TTC549 (cell line): ENCODE measurements at regions not wholly inside any gene's neighbourhood (a gene's known extent, or its start where the extent isn't known, plus 50 kb on each side); places are given as distances from the start of the nearest gene placed in this dataset.

Source experiments
- FAIRE-seq: peaks from 2 replicates; lab custom pipeline; 2012; peaks lifted over from hg19 to GRCh38; lab: Jason Lieb, UNC

DNA sequence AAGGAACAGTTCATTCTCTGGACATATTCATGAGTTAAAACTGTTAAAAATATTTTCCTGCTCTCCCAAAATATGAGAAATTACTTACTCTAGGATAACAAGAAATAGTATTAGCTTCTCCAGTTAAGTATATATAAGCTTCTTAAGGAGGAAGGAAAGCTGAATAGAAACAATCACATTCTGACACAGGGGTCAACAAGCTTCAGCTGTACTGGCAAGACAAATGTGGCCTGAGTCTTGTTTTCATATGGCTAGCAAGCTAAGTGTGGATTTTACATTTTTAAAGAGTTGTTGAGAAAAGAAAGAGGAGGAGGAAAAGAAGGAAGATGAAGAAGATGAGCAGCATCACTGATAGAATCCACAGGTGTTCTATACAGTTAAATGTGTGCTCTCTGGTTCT, 313.8 kb downstream of the ZPLD1 start:
- FAIRE-seq: no peak

- no peak for FAIRE-seq
Measured at GRCh38 chr3:102750322-102750721, 315.5 kb downstream of the ZPLD1 start.

GRCh38 chr3:102753901-102754300, 319.1 kb downstream of the ZPLD1 start:
- no peak for FAIRE-seq

GRCh38 chr3:102756706-102757105, 321.9 kb downstream of the ZPLD1 start:
- FAIRE-seq: no peak

DNA sequence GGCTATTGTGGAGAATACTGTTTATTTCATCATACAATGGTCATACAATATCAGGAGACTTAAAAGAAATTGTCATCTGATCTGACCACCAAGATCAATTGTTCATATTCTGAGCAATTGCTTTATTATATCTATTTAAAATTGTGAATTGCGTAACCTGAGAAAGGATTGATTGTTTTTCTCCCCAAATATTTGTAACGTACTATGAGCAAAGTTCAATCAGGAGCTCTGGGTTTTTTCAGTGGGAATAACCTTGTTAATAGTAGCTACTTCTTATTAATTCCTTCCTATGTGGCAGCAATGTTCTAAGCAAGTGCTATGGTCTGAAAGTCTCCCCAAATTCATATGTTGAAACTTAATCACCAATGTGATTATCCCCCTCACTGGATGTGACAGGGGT, 323.1 kb downstream of the ZPLD1 start:
- FAIRE-seq: no peak

- no peak for FAIRE-seq
Measured at GRCh38 chr3:102761766-102762165, 327.0 kb downstream of the ZPLD1 start.

GRCh38 chr3:102790747-102791325, 356.0 kb downstream of the ZPLD1 start:
- no peak for FAIRE-seq

DNA sequence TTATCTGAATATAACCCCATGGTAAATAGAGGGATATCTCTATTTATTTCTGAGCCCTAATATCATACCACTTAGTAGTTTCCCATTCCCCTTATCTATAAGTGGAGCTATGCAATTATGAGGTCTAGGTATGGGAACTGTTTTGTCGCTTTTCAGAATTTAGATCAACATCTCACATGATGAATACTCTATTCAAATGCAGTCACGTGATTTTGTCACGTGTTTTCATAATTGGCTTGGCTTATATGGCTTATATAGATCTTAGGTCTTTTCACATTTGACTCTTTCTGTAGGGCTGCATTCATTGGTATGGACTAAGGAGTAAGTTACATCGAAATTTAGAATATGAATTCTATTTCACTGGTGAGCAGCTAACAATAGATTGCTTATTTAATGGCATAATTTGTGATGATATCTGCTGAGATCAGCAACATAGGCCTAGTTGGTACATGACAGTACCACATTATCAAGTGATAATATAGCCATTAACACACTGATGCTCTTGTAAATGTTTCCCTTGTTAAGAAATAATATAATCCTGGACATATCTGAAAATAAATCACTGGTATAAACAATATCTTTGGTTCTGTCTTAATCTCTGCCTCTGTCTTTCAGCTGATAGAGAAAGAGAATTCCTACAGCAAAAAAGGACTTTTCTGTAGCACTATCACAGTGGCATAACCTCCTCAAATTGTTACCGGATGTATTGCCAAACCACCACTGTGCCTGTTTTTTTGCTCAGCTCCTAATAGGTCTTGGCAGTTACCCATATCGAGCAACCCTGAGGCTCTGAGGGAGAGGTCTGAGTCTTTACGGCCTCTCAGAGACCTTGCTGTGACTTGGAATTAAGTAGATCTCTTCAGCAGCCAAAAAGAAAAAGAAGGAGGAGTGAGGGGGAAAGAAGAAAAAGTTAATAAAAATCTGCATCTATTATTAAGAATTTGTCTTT, 357.1 kb downstream of the ZPLD1 start:
- FAIRE-seq: no peak

- FAIRE-seq: no peak
Measured at GRCh38 chr3:102796804-102797203, 362.0 kb downstream of the ZPLD1 start.

- FAIRE-seq: no peak
Measured at GRCh38 chr3:102802819-102803420, 368.1 kb downstream of the ZPLD1 start.

DNA sequence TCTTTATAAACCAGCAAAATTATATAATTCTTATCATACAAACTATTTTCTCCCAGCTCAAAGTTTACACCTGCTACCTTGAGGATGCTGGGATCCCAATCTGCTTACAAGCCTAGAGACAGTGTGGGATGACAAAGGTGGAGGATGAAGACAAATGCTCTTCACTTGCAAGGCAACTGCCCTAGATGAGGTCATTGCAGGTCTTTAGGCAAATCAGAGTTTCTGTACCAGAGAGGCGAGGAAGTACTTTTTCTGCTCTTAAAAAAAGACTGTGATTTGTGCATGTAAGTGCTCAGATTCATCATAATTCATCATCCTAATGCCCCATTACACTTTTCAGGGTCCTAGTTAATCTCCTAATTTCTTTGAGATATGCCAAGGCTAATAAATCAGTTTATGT, 376.1 kb downstream of the ZPLD1 start:
- FAIRE-seq: no peak

DNA sequence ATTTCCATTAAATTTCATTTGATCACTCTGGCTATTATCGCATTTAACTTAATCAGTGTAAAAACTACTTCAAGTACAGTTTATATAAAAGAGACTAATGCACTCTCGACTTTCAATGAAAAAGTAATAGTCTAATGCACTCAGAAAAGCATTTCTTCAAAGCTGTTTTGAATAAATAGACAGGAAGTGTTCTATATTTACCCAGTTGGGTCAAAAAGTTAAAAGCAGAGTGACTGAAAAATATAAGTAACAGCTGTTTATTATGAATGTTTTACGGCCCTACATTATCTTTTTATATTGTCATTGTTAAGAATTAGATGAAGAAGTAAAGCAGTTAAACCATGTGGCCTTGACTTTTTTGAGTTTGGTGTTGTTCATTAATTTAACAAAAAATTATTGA, 391.8 kb downstream of the ZPLD1 start:
- no peak for FAIRE-seq

DNA sequence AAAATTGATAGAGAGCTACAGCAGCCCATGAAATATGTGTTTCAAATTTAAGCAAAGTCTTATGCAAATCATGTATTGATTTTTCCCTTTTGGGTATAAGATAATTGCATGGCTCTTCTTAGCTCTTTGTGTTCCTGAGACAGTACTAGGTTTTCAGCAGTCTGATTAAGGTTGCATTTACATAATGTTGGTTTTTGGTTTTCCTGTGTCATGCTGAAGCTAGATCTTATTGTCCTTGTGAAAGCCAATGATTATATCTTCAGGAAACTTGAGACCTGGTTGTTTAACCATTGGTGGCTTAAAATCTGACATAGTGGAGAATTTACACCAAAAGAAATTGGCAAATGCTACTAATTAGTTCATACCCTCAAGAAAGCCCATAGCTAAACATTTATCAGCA, 392.6 kb downstream of the ZPLD1 start:
- FAIRE-seq: no peak

- no peak for FAIRE-seq
Measured at GRCh38 chr3:102830415-102830814, 395.6 kb downstream of the ZPLD1 start.

GRCh38 chr3:102841866-102842265, 407.1 kb downstream of the ZPLD1 start:
- FAIRE-seq: no peak

- no peak for FAIRE-seq
Measured at GRCh38 chr3:102866845-102867244, 432.0 kb downstream of the ZPLD1 start.

- FAIRE-seq: no peak
Measured at GRCh38 chr3:102883515-102883914, 448.7 kb downstream of the ZPLD1 start.

DNA sequence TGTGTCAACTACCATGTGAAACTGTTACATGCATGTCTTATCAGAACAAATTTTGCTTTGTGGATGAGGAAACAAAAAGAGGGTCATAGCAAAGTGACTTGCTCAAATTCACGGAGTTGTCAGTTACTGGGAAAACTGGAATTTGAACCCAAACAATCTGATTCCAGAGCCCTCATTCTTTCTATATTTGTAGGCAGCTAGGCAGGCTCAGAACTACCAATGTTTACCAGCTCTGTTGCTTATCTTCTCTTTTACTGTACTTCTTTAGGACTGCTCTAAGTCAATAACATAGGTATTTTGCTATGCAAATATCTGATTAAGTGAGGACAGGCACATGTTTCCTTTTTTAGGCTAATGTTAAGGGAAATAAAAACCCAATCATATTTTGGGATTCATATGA, 450.5 kb downstream of the ZPLD1 start:
- FAIRE-seq: no peak

DNA sequence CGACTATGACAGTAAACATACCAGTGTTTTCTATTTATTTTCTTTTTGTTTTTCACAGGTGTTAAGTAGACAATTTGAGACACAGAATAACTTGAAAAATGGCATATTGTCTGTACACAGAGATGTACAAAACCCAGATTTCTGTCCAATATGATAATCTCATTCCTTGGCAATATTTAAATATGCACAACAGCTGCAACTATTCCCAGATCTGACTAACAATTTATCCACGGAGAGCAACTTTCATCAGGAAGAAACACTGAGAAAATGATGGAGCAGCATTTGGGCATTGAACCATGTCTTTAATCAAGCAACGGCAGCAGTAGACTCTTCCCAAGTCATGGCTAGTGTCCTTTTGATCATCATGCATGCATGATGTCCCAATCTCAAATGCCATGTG, 452.6 kb downstream of the ZPLD1 start:
- no peak for FAIRE-seq

- FAIRE-seq: no peak
Measured at GRCh38 chr3:102896851-102897621, 462.2 kb downstream of the ZPLD1 start.

GRCh38 chr3:102904629-102905028, 469.8 kb downstream of the ZPLD1 start:
- FAIRE-seq: no peak

GRCh38 chr3:102905811-102906210, 471.0 kb downstream of the ZPLD1 start:
- FAIRE-seq: no peak

DNA sequence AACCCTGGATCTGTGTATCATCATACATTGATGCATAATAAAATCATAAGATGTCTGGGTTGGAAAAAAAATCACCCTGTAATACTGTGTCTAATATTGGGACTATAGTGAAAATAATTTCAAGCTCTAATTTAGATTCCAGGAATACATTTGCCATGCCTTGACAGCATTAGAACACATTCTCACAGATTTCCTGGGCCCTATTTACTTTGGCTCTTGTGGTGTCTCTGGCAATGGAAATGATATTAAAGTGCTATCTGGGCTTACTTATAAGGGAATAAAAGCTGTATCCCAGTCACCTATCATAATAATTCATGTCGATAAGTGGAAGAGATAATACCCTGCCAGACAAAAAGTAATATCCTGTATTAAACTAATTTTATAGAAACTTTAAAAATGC, 472.0 kb downstream of the ZPLD1 start:
- FAIRE-seq: no peak
